B cell (primary cell): ENCODE measurements at regions not wholly inside any gene's neighbourhood (a gene's known extent, or its start where the extent isn't known, plus 50 kb on each side); places are given as distances from the start of the nearest gene placed in this dataset.
"Not testable (repeated sequence)": the region's sequence is repeated elsewhere in the genome, so short reads cannot be mapped to it uniquely, and the experiment has no call there.

Experiments
- ATAC-seq: fragments of 200-7000 bp; cut with Tn5 transposase; one replicate; pipeline ENCODE4 v1.10.0; 2021; ENCODE audit warnings: low read depth, mild to moderate bottlenecking, moderate number of reproducible peaks, moderate library complexity
- CTCF ChIA-PET: fragments of 350-600 bp; sonication (Branson Sonifier 250); formaldehyde crosslinking; loops from one replicate; lab custom pipeline; 2021; ENCODE audit warnings: antibody characterized with exemption, inconsistent platforms; lab: Charles Lee
- POLR2A ChIA-PET: fragments of 350-600 bp; sonication (Branson Sonifier 250); formaldehyde crosslinking; loops from one replicate; lab custom pipeline; 2021; ENCODE audit warnings: antibody characterized with exemption; lab: Charles Lee
- DNase-seq: peaks from one replicate; pipeline ENCODE4 v3.0.0; 2013
- H2AFZ ChIP-seq: 2 replicates; pipeline ENCODE4 v1.6.1; 2012; ENCODE audit warnings: mild to moderate bottlenecking, low read depth, low read length; ENCODE audit not compliant: insufficient read depth, poor library complexity, severe bottlenecking
- H3K27ac ChIP-seq, 2 donors: 1 replicate in 1 of 2; 2 replicates in 1 of 2; pipeline ENCODE4 v1.5.1; 2012 to 2013; ENCODE audit warnings: low read length in 2 of 2, mild to moderate bottlenecking in 2 of 2, moderate library complexity in 1 of 2
- H3K27me3 ChIP-seq, 4 experiments: fragments of 200-600 bp in 1 of 4; sonication (generic) in 1 of 4; replicated peaks in 1 of 4; 1 replicate in 2 of 4; 2 replicates in 2 of 4; pipeline versions ENCODE4 v1.6.1 to v1.7.0; 2013 to 2016; ENCODE audit warnings: low read length in 3 of 4, mild to moderate bottlenecking in 2 of 4, mixed read lengths in 1 of 4, moderate library complexity in 1 of 4; ENCODE audit not compliant: insufficient read depth in 4 of 4, control insufficient read depth in 3 of 4; ENCODE audit errors: control extremely low read depth in 1 of 4
- H3K36me3 ChIP-seq, 2 experiments: replicated peaks in 1 of 2; 1 replicate in 1 of 2; 2 replicates in 1 of 2; pipeline versions ENCODE4 v1.6.1 to v1.7.1; 2013; ENCODE audit warnings: low read length in 1 of 2; ENCODE audit not compliant: insufficient read depth in 2 of 2, control insufficient read depth in 1 of 2; ENCODE audit errors: control extremely low read depth in 1 of 2, extremely low read depth in 1 of 2
- H3K4me1 ChIP-seq, 2 donors: fragments of 200-600 bp in 1 of 2; sonication (generic) in 1 of 2; 1 replicate in 1 of 2; 2 replicates in 1 of 2; pipeline versions ENCODE4 v1.5.1 to v1.6.1; 2013 to 2017; ENCODE audit warnings: low read length in 2 of 2; ENCODE audit not compliant: control insufficient read depth in 2 of 2, insufficient read depth in 2 of 2
- H3K4me2 ChIP-seq: replicated peaks from 2 replicates; pipeline ENCODE3; 2012; ENCODE audit warnings: mild to moderate bottlenecking, low read depth, low read length; ENCODE audit not compliant: poor library complexity, severe bottlenecking
- H3K4me3 ChIP-seq, 5 experiments: fragments of 200-600 bp in 1 of 5; sonication (generic) in 1 of 5; 1 replicate in 3 of 5; 2 replicates in 2 of 5; pipeline versions ENCODE4 v1.5.1 to v1.7.0; 2011 to 2016; ENCODE audit warnings: low read length in 4 of 5, mild to moderate bottlenecking in 4 of 5, low read depth in 2 of 5, control low read depth in 1 of 5, moderate library complexity in 1 of 5; ENCODE audit not compliant: insufficient read depth in 1 of 5; ENCODE audit errors: control extremely low read depth in 1 of 5, extremely low read depth in 1 of 5
- H3K79me2 ChIP-seq: fragments of 200-600 bp; sonication (generic); one replicate; pipeline ENCODE4 v1.6.0; 2016; ENCODE audit warnings: low read length; ENCODE audit not compliant: control insufficient read depth, insufficient read depth
- H3K9ac ChIP-seq: fragments of 200-600 bp; sonication (generic); 2 replicates; pipeline ENCODE4 v1.6.1; 2017; ENCODE audit warnings: mild to moderate bottlenecking, low read length, moderate library complexity
- H3K9me3 ChIP-seq, 3 donors: one replicate each; pipeline versions ENCODE4 v1.6.1 to v1.7.1; 2013; ENCODE audit warnings: low read length in 2 of 3; ENCODE audit not compliant: control insufficient read depth in 2 of 3, insufficient read depth in 1 of 3; ENCODE audit errors: control extremely low read depth in 1 of 3
- H4K20me1 ChIP-seq: 2 replicates; pipeline ENCODE4 v1.6.0; 2012; ENCODE audit warnings: mild to moderate bottlenecking, low read length; ENCODE audit not compliant: insufficient read depth, control insufficient read depth, poor library complexity, severe bottlenecking
- H3K27ac Mint-ChIP-seq: one replicate; pipeline ENCODE4 v1.8.0; 2021; ENCODE audit warnings: mixed read lengths
- H3K27me3 Mint-ChIP-seq: one replicate; pipeline ENCODE4 v1.8.0; 2021; ENCODE audit warnings: mixed read lengths
- H3K4me1 Mint-ChIP-seq: one replicate; pipeline ENCODE4 v1.8.0; 2021; ENCODE audit warnings: mixed read lengths
- H3K4me3 Mint-ChIP-seq: one replicate; pipeline ENCODE4 v1.8.0; 2021; ENCODE audit warnings: mixed read lengths
- H3K9me3 Mint-ChIP-seq: one replicate; pipeline ENCODE4 v1.8.0; 2022; ENCODE audit warnings: mixed read lengths; ENCODE audit not compliant: insufficient read depth
- CTCF ChIP-seq: fragments of 200-600 bp; IDR thresholded peaks from one replicate; pipeline ENCODE4 v1.8.0; 2022; ENCODE audit warnings: antibody characterized with exemption, mild to moderate bottlenecking
- EZH2 ChIP-seq: IDR thresholded peaks from 2 replicates; pipeline ENCODE4 v1.6.1; 2012; ENCODE audit warnings: borderline replicate concordance, low read depth, mild to moderate bottlenecking, moderate library complexity, low read length; ENCODE audit not compliant: insufficient read depth, poor library complexity, severe bottlenecking
- WGBS: methylation state at CpG from one replicate; pipeline ENCODE4 v1.1.5; 2013; ENCODE audit warnings: missing lambda C conversion rate; ENCODE audit not compliant: insufficient coverage; 5-methylcytosine and 5-hydroxymethylcytosine counted together
- intact Hi-C: fragments of 100-400 bp; cut with micrococcal nuclease; formaldehyde crosslinking; loops from one replicate; pipeline ENCODE4 v1.10.0; 2022

GRCh38 chr1:101174722-101175121 is 62.1 kb upstream of the S1PR1 start:
- H3K27ac ChIP-seq = no peak overlapping the region
- H4K20me1 ChIP-seq = no peaks in the 10 kb centered on the region
- Mint-ChIP-seq H3K9me3 (no peaks in the 10 kb centered on the region), H3K4me3 (no peak overlapping the region), H3K27me3 (no peaks in the 10 kb centered on the region), H3K27ac (no peak overlapping the region), H3K4me1 (peaks cover 14% of the 10 kb centered on the region)
- no CpG with 5 or more reads among the region's 5 CpGs for WGBS
- DNase-seq (no peak), ATAC-seq (no peak)
- H3K4me1 ChIP-seq = peaks cover 8 to 15% of the 10 kb centered on the region in 2 donors
- intact Hi-C loops = no loop called here
- POLR2A ChIA-PET = interaction anchor here (0.6 kb wide), 1 partner anchor 35 kb away, joined by 3 read pairs; no protein-coding TSS in a partner anchor
- no peaks in the 10 kb centered on the region for H3K9me3 ChIP-seq
- no peaks in the 10 kb centered on the region for H3K27me3 ChIP-seq
- H3K4me2 ChIP-seq = no peak overlapping the region
- no peak overlapping the region for H3K9ac ChIP-seq
- no peaks in the 10 kb centered on the region for H3K79me2 ChIP-seq
- CTCF ChIA-PET = interaction anchor here (0.8 kb wide), 1 partner anchor 64 kb away, joined by 3 read pairs; no protein-coding TSS in a partner anchor
- TF ChIP-seq EZH2 = no peak
- no peak for TF ChIP-seq CTCF
- H3K36me3 ChIP-seq = no peaks in the 10 kb centered on the region
- H3K4me3 ChIP-seq = no peak overlapping the region
- H2AFZ ChIP-seq = no peak overlapping the region

- H3K27me3 ChIP-seq, H3K4me2 ChIP-seq, POLR2A ChIA-PET, intact Hi-C loops, H4K20me1 ChIP-seq, H3K9ac ChIP-seq, H2AFZ ChIP-seq, DNase-seq, H3K36me3 ChIP-seq, ATAC-seq, H3K79me2 ChIP-seq, H3K27me3 Mint-ChIP-seq, H3K27ac Mint-ChIP-seq, H3K9me3 ChIP-seq, H3K4me3 ChIP-seq, H3K9me3 Mint-ChIP-seq, H3K27ac ChIP-seq, H3K4me3 Mint-ChIP-seq: not testable (repeated sequence)
- WGBS = no CpG with 5 or more reads among the region's 4 CpGs
- peaks cover 7 to 10% of the 10 kb centered on the region in 2 donors for H3K4me1 ChIP-seq
- CTCF ChIA-PET = interaction anchor here (0.8 kb wide), 1 partner anchor 65 kb away, joined by 3 read pairs; no protein-coding TSS in a partner anchor
- H3K4me1 Mint-ChIP-seq = peaks cover 10% of the 10 kb centered on the region
These were observed 62.5 kb upstream of the S1PR1 start for GRCh38 chr1:101174298-101174697.
